Nephron (organoid): ENCODE measurements at regions not wholly inside any gene's neighbourhood (a gene's known extent, or its start where the extent isn't known, plus 50 kb on each side); places are given as distances from the start of the nearest gene placed in this dataset.
"Not testable (repeated sequence)": the region's sequence is repeated elsewhere in the genome, so short reads cannot be mapped to it uniquely, and the experiment has no call there.

Experiments used
- H3K27ac Mint-ChIP-seq, 3 experiments: 2 replicates each; pipeline ENCODE4 v1.8.0; 2020; ENCODE audit warnings: mixed read lengths in 3 of 3, mild to moderate bottlenecking in 2 of 3, moderate library complexity in 1 of 3
- H3K27me3 Mint-ChIP-seq: 2 replicates; pipeline ENCODE4 v1.8.0; 2021; ENCODE audit warnings: low read depth, mild to moderate bottlenecking, moderate library complexity, mixed read lengths
- H3K36me3 Mint-ChIP-seq: 2 replicates; pipeline ENCODE4 v1.8.0; 2020; ENCODE audit warnings: low read depth, mixed read lengths
- H3K4me1 Mint-ChIP-seq: 2 replicates; pipeline ENCODE4 v1.8.0; 2020; ENCODE audit warnings: mixed read lengths
- H3K4me3 Mint-ChIP-seq, 3 experiments: 2 replicates each; pipeline ENCODE4 v1.8.0; 2020; ENCODE audit warnings: mild to moderate bottlenecking in 3 of 3, mixed read lengths in 3 of 3, moderate library complexity in 2 of 3
- H3K9me3 Mint-ChIP-seq: 2 replicates; pipeline ENCODE4 v1.8.0; 2020; ENCODE audit warnings: mixed read lengths
- CTCF ChIP-seq, 3 experiments: fragments of 200-600 bp; sonication (generic); IDR thresholded peaks; one replicate each; pipeline ENCODE4 v1.5.0; 2021; ENCODE audit warnings: antibody characterized with exemption in 3 of 3; ENCODE audit not compliant: unreplicated experiment in 3 of 3

DNA sequence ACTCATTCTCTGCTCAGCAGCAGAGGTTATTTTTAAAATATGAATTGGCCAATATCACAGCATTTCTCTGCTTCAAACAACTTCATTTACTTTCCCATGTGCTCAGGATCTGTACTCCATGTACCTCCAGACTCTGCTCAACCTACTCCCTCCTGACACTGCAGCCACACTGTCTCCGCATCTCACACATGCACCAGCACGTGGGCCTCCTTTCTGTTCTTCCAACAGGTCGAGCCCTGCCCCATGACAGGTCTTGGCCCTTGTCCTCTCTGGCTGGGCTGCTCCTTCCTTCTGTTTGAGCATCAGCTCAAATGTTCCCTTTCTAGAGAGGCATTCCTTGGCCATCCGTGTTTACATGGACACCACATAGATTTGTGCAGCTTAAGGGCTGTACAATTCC, 195.7 kb downstream of the EBLN2 start:
- Mint-ChIP-seq H3K4me1 (peaks cover 38% of the 10 kb centered on the region), H3K27me3 (peaks cover 9% of the 10 kb centered on the region), H3K4me3 (no peak overlapping the region), H3K27ac (no peak overlapping the region), H3K9me3 (peaks cover 3% of the 10 kb centered on the region), H3K36me3 (no peaks in the 10 kb centered on the region)
- no peak for TF ChIP-seq CTCF (IDR thresholded peaks at IDR 0.05; ENCODE audit: unreplicated experiment in 3 of 3)

DNA sequence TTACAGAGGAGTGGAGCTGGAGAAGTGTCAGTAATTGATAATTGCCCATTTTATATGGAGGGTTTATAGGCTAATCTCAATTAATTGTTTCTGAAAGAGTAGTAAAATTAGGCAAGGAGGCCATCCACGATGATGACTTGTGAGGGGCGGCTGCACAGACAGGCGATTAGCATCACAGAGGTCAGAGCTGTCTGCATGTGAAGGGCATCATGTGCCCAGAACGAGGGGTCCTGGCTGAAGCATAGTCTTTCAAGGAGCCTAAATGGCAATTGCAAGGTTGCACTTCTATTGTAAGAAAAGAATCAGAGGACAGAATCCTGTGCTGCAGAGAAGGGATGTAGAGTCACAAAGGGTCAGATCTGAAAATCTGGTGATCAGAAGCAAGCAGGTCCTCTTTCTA, 196.6 kb downstream of the EBLN2 start:
- TF ChIP-seq CTCF (IDR thresholded peaks at IDR 0.05; ENCODE audit: unreplicated experiment in 3 of 3): no peak
- Mint-ChIP-seq H3K9me3 (no peaks in the 10 kb centered on the region), H3K36me3 (no peaks in the 10 kb centered on the region), H3K27me3 (peaks cover 9% of the 10 kb centered on the region), H3K4me1 (peaks cover 38% of the 10 kb centered on the region), H3K27ac (no peak overlapping the region), H3K4me3 (no peak overlapping the region)

DNA sequence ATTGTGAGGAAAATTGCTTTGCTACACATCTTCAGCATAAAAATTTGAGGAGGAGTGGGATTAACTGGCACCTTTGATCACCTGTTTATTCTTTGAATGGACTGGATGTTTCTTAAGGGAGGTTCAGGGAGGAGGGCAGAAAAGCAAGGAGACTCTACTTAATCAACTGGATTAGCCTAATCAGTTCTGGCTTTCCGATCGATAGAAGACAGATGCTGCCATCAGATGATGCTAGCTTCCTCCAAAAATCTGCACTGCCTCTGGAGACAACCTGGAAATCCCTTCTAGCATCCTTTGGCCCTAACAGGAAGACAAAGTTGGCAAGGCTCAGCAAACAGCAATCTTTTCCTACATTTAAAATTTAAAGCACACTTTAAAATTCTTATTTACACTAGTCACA, 197.8 kb downstream of the EBLN2 start:
- TF ChIP-seq CTCF (IDR thresholded peaks at IDR 0.05; ENCODE audit: unreplicated experiment in 3 of 3): no peak
- H3K4me3 Mint-ChIP-seq: no peak overlapping the region
- H3K9me3 Mint-ChIP-seq: peaks cover 2% of the 10 kb centered on the region
- H3K27ac Mint-ChIP-seq: peak overlapping the region in 1 of 3 experiments; percentile 63
- H3K36me3 Mint-ChIP-seq: no peaks in the 10 kb centered on the region
- peaks cover 28% of the 10 kb centered on the region for H3K4me1 Mint-ChIP-seq
- H3K27me3 Mint-ChIP-seq: peaks cover 9% of the 10 kb centered on the region

DNA sequence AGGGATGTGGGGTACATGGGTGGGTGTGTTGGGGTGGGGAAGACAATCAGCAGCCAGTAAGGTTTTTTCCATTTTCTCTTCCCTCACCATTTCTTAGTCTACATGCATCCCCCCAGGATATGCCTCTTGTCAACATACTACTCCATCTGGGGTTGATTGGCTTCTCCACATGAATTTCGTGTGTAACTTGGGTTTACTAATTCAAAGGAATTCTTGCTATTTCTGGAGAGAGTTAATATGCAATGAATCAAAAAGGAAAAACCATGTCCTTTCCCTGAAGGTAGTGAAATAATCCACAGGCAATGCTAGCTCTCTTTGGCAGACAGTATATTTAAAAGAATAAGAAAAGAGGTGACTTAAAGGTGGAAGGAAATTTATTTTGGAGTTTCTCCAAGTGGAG, 198.4 kb downstream of the EBLN2 start:
- Mint-ChIP-seq H3K36me3 (no peaks in the 10 kb centered on the region), H3K27ac (peak overlapping the region; percentile 32 to 63 (median 61)), H3K9me3 (peaks cover 6% of the 10 kb centered on the region), H3K27me3 (peaks cover 10% of the 10 kb centered on the region), H3K4me3 (no peak overlapping the region), H3K4me1 (peaks cover 28% of the 10 kb centered on the region)
- TF ChIP-seq CTCF (IDR thresholded peaks at IDR 0.05; ENCODE audit: unreplicated experiment in 3 of 3): no peak

GRCh38 chr3:73266558-73266957, 205.1 kb downstream of the EBLN2 start:
- not testable (repeated sequence) for H3K27me3 Mint-ChIP-seq, H3K4me1 Mint-ChIP-seq, H3K36me3 Mint-ChIP-seq, H3K27ac Mint-ChIP-seq, H3K4me3 Mint-ChIP-seq
- peaks cover 24% of the 10 kb centered on the region for H3K9me3 Mint-ChIP-seq

GRCh38 chr3:73269126-73269525, 207.7 kb downstream of the EBLN2 start:
- H3K36me3 Mint-ChIP-seq, H3K4me1 Mint-ChIP-seq, H3K4me3 Mint-ChIP-seq, H3K27me3 Mint-ChIP-seq, H3K27ac Mint-ChIP-seq: not testable (repeated sequence)
- H3K9me3 Mint-ChIP-seq: peaks cover 23% of the 10 kb centered on the region

- no peak overlapping the region for H3K27ac Mint-ChIP-seq
- no peak overlapping the region for H3K4me3 Mint-ChIP-seq
Observed at GRCh38 chr3:73270839-73271483, 209.5 kb downstream of the EBLN2 start.

More at GRCh38 chr3:73270839-73271483, 209.5 kb downstream of the EBLN2 start:
- no peaks in the 10 kb centered on the region for H3K36me3 Mint-ChIP-seq
- peaks cover 6% of the 10 kb centered on the region for H3K4me1 Mint-ChIP-seq
- H3K27me3 Mint-ChIP-seq: peaks cover 2% of the 10 kb centered on the region
- peaks cover 9% of the 10 kb centered on the region for H3K9me3 Mint-ChIP-seq
- TF ChIP-seq CTCF (IDR thresholded peaks at IDR 0.05; ENCODE audit: unreplicated experiment in 3 of 3): no peak
